ENCODE measurements at regions not wholly inside any gene's neighbourhood (a gene's known extent, or its start where the extent isn't known, plus 50 kb on each side); places are given as distances from the start of the nearest gene placed in this dataset.

- no peak for DNase-seq (ENCODE audit: extremely low spot score)
- ChIA-PET POLR2A (no interaction called here), CTCF (interaction anchor here (1.7 kb wide), 1 partner anchor 9 kb away, joined by 4 read pairs; no protein-coding TSS in a partner anchor)
- no peak for TF ChIP-seq CTCF (IDR thresholded peaks at IDR 0.05; ENCODE audit: control extremely low read depth, extremely low read depth, low read depth, missing control alignments)
These were observed 298.5 kb downstream of the QKI start for GRCh38 chr6:163712981-163713380.

GRCh38 chr6:163712566-163712961 is 298.0 kb downstream of the QKI start:
- no peak for DNase-seq (ENCODE audit: extremely low spot score)
- ChIA-PET POLR2A (no interaction called here), CTCF (interaction anchor here (1.7 kb wide), 1 partner anchor 9 kb away, joined by 4 read pairs; no protein-coding TSS in a partner anchor)

GRCh38 chr6:163711615-163712565 is 297.4 kb downstream of the QKI start:
- ChIA-PET POLR2A (no interaction called here), CTCF (interaction anchor here (1.4 to 1.7 kb wide), 2 partner anchors 10 to 11 kb away, joined by 3 to 4 read pairs; no protein-coding TSS in a partner anchor)
- TF ChIP-seq CTCF (IDR thresholded peaks at IDR 0.05; ENCODE audit: control extremely low read depth, extremely low read depth, low read depth, missing control alignments), result no peak
- no peak for DNase-seq (ENCODE audit: extremely low spot score)

More at GRCh38 chr6:163712566-163712961, 298.0 kb downstream of the QKI start:
- TF ChIP-seq CTCF (IDR thresholded peaks at IDR 0.05; ENCODE audit: control extremely low read depth, extremely low read depth, low read depth, missing control alignments), result no peak

GRCh38 chr6:163710532-163711470 is 296.3 kb downstream of the QKI start:
- POLR2A ChIA-PET, result no interaction called here
- no peak for DNase-seq (ENCODE audit: extremely low spot score)
- CTCF ChIA-PET, result interaction anchor here (1.4 to 1.7 kb wide), 2 partner anchors 10 to 11 kb away, joined by 3 to 6 read pairs; no protein-coding TSS in a partner anchor
- TF ChIP-seq CTCF (IDR thresholded peaks at IDR 0.05; ENCODE audit: control extremely low read depth, extremely low read depth, low read depth, missing control alignments), result no peak

- CTCF ChIA-PET, result interaction anchor here (1.7 to 1.8 kb wide), 2 partner anchors 11 to 12 kb away, joined by 5 to 6 read pairs; no protein-coding TSS in a partner anchor
- POLR2A ChIA-PET, result no interaction called here
- no peak for TF ChIP-seq CTCF (IDR thresholded peaks at IDR 0.05; ENCODE audit: control extremely low read depth, extremely low read depth, low read depth, missing control alignments)
- no peak for DNase-seq (ENCODE audit: extremely low spot score)
These were observed 295.2 kb downstream of the QKI start for GRCh38 chr6:163709693-163710092.

- ChIA-PET CTCF (interaction anchor here (1.7 to 1.8 kb wide), 2 partner anchors 11 to 13 kb away, joined by 5 to 6 read pairs; no protein-coding TSS in a partner anchor), POLR2A (interaction anchor here (0.7 kb wide), 1 partner anchor 11 kb away, joined by 3 read pairs; no protein-coding TSS in a partner anchor)
- DNase-seq (ENCODE audit: extremely low spot score), result no peak
- TF ChIP-seq CTCF (IDR thresholded peaks at IDR 0.05; ENCODE audit: control extremely low read depth, extremely low read depth, low read depth, missing control alignments), result no peak
These were observed 294.7 kb downstream of the QKI start for GRCh38 chr6:163709255-163709654.

Data from GM10248 (cell line).